ENCODE measurements at regions not wholly inside any gene's neighbourhood (a gene's known extent, or its start where the extent isn't known, plus 50 kb on each side); places are given as distances from the start of the nearest gene placed in this dataset.

DNA sequence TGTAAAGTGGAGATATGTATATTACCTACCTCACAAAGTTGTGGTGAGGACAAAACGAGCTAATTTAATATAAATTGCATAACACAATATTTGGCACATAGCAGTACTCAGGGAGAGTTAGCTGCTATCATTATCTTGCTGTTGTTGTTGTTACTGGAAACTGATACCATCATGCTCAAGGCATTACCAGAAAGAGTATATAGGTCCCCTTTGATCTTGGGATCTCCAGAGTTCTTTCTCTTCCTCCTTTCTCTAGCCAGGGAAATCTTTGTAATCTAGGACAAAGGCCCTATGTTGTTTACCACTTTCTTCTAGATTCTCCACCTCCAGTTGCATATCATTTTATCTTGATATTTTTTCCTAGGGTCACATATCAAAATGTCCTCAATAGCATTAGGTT lies 114.8 kb upstream of the RASA1 start:
- TF ChIP-seq CTCF (conservative IDR thresholded peaks at IDR 0.05 in 1 of 2, IDR thresholded peaks at IDR 0.05 in 1 of 2; ENCODE audit: low read depth in 1 of 2, low read length in 2 of 2) (no peak), EZH2 (IDR thresholded peaks at IDR 0.05; ENCODE audit: low read length, missing control alignments) (no peak)
- H3K36me3 ChIP-seq (ENCODE audit: control insufficient read depth, insufficient read depth, low read length) = no peaks in the 10 kb centered on the region

DNA sequence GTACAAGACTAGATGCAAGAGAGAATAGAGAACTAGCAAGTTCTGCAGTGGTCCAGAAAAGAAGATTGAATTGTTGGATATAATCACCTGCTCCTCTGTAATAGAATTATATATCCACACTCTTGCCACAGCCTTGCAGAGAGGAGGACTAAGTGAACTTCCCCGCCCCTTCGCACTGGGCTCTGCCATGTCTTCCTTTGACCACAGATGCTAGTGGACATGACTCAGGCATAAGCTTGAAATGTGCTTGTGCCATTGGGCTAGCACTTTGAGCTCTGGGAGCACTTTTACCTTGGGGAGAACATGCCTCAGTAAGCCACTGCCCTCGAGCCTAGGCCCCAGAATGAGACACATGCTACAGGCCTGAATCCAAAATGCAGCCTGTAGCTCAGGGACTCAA lies 113.5 kb upstream of the RASA1 start:
- H3K9ac ChIP-seq (ENCODE audit: insufficient read depth, low read length) = no peak overlapping the region
- H2AFZ ChIP-seq (ENCODE audit: low read length) = no peak overlapping the region
- no peaks in the 10 kb centered on the region for H3K36me3 ChIP-seq (ENCODE audit: control insufficient read depth, insufficient read depth, low read length)
- no peaks in the 10 kb centered on the region for H3K27me3 ChIP-seq (ENCODE audit: control insufficient read depth, insufficient read depth, low read length)
- no peak overlapping the region for H3K27ac ChIP-seq (ENCODE audit: insufficient read depth, low read length)
- H3K4me1 ChIP-seq (ENCODE audit: control insufficient read depth, extremely low read depth, insufficient read depth, low read length) = peaks cover 5% of the 10 kb centered on the region
- H3K4me3 ChIP-seq (replicated peaks in 1 of 4; ENCODE audit: control extremely low read depth in 1 of 4, insufficient read depth in 1 of 4, low read depth in 3 of 4, low read length in 4 of 4) = no peak overlapping the region
- H3K9me3 ChIP-seq (ENCODE audit: control insufficient read depth, insufficient read depth, low read depth, low read length) = no peaks in the 10 kb centered on the region
- DNase-seq (ENCODE audit: low read depth in 2 of 2) = no peak
- H4K20me1 ChIP-seq (ENCODE audit: control insufficient read depth, extremely low read depth, insufficient read depth, low read length) = no peaks in the 10 kb centered on the region
- H3K79me2 ChIP-seq (ENCODE audit: control insufficient read depth, insufficient read depth, low read length) = no peaks in the 10 kb centered on the region
- TF ChIP-seq EZH2 (IDR thresholded peaks at IDR 0.05; ENCODE audit: low read length, missing control alignments) = no peak
- no peak for TF ChIP-seq CTCF (conservative IDR thresholded peaks at IDR 0.05 in 1 of 2, IDR thresholded peaks at IDR 0.05 in 1 of 2; ENCODE audit: low read depth in 1 of 2, low read length in 2 of 2)
- no peak overlapping the region for H3K4me2 ChIP-seq (ENCODE audit: extremely low read depth, insufficient read depth, low read length)

More for the DNA sequence above, 114.8 kb upstream of the RASA1 start:
- H3K4me2 ChIP-seq (ENCODE audit: extremely low read depth, insufficient read depth, low read length) = no peak overlapping the region
- H3K9ac ChIP-seq (ENCODE audit: insufficient read depth, low read length) = no peak overlapping the region
- no peaks in the 10 kb centered on the region for H3K27me3 ChIP-seq (ENCODE audit: control insufficient read depth, insufficient read depth, low read length)
- H2AFZ ChIP-seq (ENCODE audit: low read length) = no peak overlapping the region
- H3K9me3 ChIP-seq (ENCODE audit: control insufficient read depth, insufficient read depth, low read depth, low read length) = no peaks in the 10 kb centered on the region
- no peaks in the 10 kb centered on the region for H4K20me1 ChIP-seq (ENCODE audit: control insufficient read depth, extremely low read depth, insufficient read depth, low read length)
- DNase-seq (ENCODE audit: low read depth in 2 of 2) = no peak
- H3K27ac ChIP-seq (ENCODE audit: insufficient read depth, low read length) = no peak overlapping the region
- peaks cover 5% of the 10 kb centered on the region for H3K4me1 ChIP-seq (ENCODE audit: control insufficient read depth, extremely low read depth, insufficient read depth, low read length)
- H3K79me2 ChIP-seq (ENCODE audit: control insufficient read depth, insufficient read depth, low read length) = no peaks in the 10 kb centered on the region
- no peak overlapping the region for H3K4me3 ChIP-seq (replicated peaks in 1 of 4; ENCODE audit: control extremely low read depth in 1 of 4, insufficient read depth in 1 of 4, low read depth in 3 of 4, low read length in 4 of 4)

GRCh38 chr5:87155106-87155505 lies 112.6 kb upstream of the RASA1 start:
- no peaks in the 10 kb centered on the region for H3K36me3 ChIP-seq (ENCODE audit: control insufficient read depth, insufficient read depth, low read length)
- no peaks in the 10 kb centered on the region for H3K9me3 ChIP-seq (ENCODE audit: control insufficient read depth, insufficient read depth, low read depth, low read length)
- H3K27ac ChIP-seq (ENCODE audit: insufficient read depth, low read length) = no peak overlapping the region
- no peak for DNase-seq (ENCODE audit: low read depth in 2 of 2)
- H4K20me1 ChIP-seq (ENCODE audit: control insufficient read depth, extremely low read depth, insufficient read depth, low read length) = no peaks in the 10 kb centered on the region
- no peak overlapping the region for H3K4me3 ChIP-seq (replicated peaks in 1 of 4; ENCODE audit: control extremely low read depth in 1 of 4, insufficient read depth in 1 of 4, low read depth in 3 of 4, low read length in 4 of 4)
- no peaks in the 10 kb centered on the region for H3K79me2 ChIP-seq (ENCODE audit: control insufficient read depth, insufficient read depth, low read length)
- H3K27me3 ChIP-seq (ENCODE audit: control insufficient read depth, insufficient read depth, low read length) = no peaks in the 10 kb centered on the region
- no peak overlapping the region for H3K9ac ChIP-seq (ENCODE audit: insufficient read depth, low read length)
- H3K4me1 ChIP-seq (ENCODE audit: control insufficient read depth, extremely low read depth, insufficient read depth, low read length) = peaks cover 5% of the 10 kb centered on the region
- no peak overlapping the region for H3K4me2 ChIP-seq (ENCODE audit: extremely low read depth, insufficient read depth, low read length)
- TF ChIP-seq CTCF (conservative IDR thresholded peaks at IDR 0.05 in 1 of 2, IDR thresholded peaks at IDR 0.05 in 1 of 2; ENCODE audit: low read depth in 1 of 2, low read length in 2 of 2) (no peak), EZH2 (IDR thresholded peaks at IDR 0.05; ENCODE audit: low read length, missing control alignments) (no peak)
- H2AFZ ChIP-seq (ENCODE audit: low read length) = no peak overlapping the region
